Inflammatory macrophage treated with lipopolysaccharide for 4 hours (primary cell): ENCODE measurements at regions not wholly inside any gene's neighbourhood (a gene's known extent, or its start where the extent isn't known, plus 50 kb on each side); places are given as distances from the start of the nearest gene placed in this dataset.

ENCODE experiments used
- DNase-seq: peaks from one replicate; pipeline ENCODE4 v3.0.0-alpha.2; 2020

GRCh38 chr1:55589671-55590297, 374.6 kb upstream of the USP24 start:
- DNase-seq = no peak

DNA sequence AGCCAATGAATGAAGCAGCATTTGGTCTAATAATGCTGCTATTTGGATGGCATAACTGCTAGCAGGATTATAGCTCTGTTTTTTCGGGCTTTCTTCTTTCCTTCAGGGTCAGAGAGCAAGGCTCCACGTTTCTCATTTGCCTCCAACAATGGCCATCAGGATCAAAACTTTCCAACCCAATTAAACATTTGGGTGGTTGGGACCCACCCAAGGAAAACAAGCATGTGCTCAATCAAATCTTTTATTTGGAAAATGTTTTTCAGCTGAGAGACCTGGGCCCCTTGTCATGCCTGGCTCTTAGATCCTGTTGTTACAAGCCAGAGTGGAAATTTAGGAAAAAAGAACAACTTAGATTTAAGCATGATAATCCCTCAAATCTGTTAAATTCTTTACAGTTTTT, 373.1 kb upstream of the USP24 start:
- no peak for DNase-seq

- DNase-seq = no peak
Observed at GRCh38 chr1:55586771-55587170, 371.6 kb upstream of the USP24 start.

- DNase-seq = no peak
Observed at GRCh38 chr1:55585402-55585792, 370.2 kb upstream of the USP24 start.

DNA sequence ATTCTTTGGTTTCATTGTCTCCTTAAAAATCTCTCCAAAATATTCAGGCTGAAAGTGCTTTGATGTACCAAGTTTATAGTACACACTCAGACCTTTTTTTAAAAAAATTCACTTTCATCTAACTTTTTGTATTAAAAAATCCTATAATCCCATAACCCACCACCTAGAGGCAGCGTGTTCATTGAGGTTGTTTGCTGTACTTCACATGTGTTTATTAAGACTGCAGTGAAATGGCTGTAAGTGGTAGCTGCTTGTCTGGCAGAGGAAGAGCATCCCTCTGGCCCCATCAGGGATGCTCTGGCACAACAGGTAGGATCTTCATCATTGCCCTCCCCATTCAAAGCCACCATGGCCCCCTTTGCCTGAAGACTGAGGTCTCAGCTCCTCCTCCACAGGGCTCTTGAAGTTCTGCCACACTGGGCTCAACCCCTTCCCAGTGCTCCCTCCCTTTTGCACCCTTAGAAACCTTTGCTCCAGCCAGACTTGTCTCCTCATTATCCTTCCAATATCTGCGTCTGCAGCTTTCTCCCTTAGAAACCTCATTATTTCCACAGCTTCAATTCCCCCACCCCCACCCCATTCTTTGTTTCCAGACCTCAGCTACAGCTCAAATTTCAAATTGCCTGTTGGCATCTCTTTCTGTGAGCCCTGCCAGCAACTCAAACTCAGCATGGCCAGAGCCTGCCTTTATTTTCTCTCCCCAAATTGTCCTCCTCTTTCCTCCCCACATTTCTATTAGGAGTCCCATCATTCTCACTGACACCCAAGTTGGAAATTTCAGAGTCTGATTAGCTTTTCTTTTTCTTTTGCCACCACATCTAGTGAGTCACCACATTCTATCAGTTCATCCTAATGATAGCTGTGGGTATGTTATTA, 369.6 kb upstream of the USP24 start:
- no peak for DNase-seq

- no peak for DNase-seq
Observed at GRCh38 chr1:55582084-55582483, 366.9 kb upstream of the USP24 start.

- DNase-seq = no peak
Observed at GRCh38 chr1:55580845-55581332, 365.7 kb upstream of the USP24 start.

GRCh38 chr1:55579332-55580001, 364.3 kb upstream of the USP24 start:
- no peak for DNase-seq

DNA sequence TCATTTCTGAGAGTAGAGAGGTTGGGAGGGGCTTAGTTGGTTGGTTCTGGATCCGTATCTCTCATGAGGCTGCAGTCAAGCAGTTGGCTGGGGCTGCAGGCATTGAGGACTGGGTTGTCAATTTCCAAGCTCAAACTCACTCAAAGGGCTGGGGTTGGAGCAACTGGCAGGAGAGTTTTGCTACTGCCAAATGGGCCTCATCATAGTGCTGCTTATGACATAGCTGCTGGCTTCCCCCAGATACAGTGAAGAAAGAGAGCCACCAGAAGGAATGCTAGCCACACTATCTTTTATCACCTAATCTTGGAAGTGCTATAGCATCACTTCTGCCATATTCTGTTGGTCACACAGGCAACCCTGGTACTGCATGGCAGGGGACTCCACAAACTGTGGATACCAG, 363.5 kb upstream of the USP24 start:
- no peak for DNase-seq

DNA sequence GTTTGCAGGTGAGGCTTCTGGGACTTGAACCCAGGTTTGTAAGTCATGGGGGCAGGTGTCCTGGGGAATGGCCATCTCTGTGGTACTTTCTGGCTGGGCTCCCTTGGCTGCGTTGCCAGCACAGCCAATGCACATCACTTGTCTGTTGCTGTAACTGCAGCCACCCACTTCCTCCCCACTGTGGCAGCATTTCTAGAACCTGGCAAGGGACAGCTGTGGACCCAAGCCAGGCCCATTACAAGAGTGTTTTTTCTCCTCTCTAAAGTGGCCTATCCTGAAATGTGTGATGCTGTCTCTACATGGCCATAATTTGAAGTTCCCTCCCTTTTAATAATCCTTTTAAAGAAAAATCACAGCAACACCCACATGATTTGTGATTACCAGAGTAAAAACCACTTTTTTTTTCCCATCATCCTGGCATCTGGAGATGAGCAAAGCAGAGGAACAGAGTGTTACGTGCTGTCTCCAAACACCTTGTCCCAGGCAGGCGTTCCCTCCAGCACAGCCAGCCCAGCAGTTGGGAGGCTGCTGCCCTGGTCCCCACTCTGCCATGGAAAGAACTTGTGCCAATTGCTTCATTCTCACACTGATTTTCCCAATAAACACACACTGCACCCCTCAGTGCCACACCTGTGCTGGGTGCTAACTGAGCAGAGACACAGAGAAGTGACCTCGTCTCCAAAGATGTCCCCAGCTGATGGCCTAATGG, 360.6 kb upstream of the USP24 start:
- no peak for DNase-seq

- DNase-seq = no peak
Observed at GRCh38 chr1:55574691-55575225, 359.6 kb upstream of the USP24 start.

DNA sequence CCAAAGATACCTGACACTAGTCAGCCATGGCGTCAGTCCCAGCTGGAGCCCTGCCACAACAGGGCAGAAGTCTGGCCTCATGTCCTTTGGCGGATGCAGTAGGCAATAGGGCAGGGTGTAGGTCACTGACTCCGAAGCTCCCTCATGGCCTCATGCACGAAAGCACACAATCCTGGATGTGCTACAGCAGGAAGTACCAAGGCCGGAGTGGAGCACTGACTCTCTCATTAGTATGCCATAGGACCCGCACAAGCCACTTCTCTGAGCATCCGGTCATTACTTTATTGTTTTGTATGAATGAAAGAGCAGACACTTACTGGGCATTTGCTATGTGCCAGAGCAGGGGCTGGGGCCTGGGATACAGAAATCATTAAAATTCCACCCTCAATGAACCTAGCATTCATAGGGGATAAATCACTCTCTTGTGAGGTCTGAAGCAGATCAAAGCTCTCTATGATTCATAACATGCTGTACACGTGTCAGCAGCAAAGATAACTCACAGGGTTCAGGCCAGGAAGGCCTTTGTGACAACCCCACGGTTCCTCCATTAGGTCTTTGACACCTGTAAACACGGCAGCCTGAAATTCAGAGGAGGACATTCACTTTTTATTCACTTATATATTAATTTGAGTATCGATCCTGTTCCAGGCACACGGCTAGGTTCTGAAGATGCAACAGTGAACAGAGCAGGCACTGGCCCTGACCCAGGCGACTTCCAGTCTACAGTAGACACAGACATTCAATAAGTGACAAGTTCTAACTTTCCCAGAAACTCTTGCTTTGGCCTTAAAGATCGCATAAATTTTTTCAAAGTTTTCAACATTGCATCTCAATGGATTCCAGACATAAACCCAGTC, 357.9 kb upstream of the USP24 start:
- DNase-seq = no peak

- DNase-seq = no peak
Observed at GRCh38 chr1:55571767-55572166, 356.6 kb upstream of the USP24 start.

- DNase-seq = no peak
Observed at GRCh38 chr1:55569417-55569816, 354.3 kb upstream of the USP24 start.

- no peak for DNase-seq
Observed at GRCh38 chr1:55568732-55569131, 353.6 kb upstream of the USP24 start.

DNA sequence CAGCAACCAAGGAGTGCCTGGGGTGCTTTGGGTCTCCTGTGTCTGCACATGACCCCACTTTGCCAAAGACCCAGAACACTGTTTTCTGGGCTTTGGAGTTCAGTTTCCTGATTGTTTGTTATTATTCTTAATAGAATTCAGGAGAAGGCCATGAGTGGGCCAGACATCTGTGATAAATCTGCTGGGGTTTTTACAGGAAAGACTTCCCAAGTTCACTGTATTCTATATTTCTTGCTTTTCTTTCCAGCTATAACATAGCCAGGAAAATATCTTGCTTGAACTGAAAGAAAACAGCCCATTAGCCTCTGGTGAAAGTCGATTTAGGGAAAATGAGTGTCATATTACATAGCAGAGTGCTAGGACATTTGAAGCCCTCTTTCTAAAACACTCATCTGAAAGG, 345.1 kb upstream of the USP24 start:
- DNase-seq = no peak

DNA sequence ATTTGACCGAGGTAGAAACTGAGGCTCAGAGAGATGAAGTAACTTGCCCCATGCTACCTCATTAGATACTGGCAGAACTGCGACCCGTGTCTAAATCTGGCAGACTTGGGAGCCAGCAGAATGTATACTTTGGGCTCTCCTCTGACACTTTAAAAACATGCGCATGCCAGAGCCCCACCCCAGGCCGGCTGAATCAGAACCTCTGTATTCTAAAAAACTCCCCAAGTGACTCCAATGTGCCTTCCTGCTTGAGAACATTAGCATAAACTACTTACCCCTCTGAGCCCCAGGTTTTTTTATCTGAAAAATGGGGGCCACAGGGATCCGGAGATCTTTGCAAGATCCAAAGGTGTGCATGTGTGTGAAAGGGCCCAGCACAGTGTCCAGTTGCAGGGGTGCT, 344.7 kb upstream of the USP24 start:
- DNase-seq = no peak

GRCh38 chr1:55559161-55559611, 344.0 kb upstream of the USP24 start:
- no peak for DNase-seq

DNA sequence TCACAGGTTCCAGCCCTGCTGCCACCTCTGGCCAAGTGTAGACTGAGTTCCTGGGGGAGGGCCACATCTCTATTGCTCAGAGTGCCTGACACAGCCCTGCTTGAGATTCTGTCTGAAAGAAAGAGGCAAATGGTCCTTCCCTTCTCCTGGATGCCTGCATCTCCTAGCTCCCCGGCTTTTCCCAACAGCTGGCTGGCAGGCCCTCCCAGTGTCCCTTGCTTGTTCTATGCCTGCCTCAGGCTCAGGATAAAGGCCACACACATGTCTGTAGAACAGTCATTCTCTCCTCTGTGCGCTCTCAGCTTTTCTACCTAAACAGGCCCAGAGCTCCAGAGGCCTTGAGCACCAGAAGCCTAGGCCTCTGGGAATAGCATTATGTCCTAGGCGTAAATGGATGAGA, 343.4 kb upstream of the USP24 start:
- DNase-seq = no peak

DNA sequence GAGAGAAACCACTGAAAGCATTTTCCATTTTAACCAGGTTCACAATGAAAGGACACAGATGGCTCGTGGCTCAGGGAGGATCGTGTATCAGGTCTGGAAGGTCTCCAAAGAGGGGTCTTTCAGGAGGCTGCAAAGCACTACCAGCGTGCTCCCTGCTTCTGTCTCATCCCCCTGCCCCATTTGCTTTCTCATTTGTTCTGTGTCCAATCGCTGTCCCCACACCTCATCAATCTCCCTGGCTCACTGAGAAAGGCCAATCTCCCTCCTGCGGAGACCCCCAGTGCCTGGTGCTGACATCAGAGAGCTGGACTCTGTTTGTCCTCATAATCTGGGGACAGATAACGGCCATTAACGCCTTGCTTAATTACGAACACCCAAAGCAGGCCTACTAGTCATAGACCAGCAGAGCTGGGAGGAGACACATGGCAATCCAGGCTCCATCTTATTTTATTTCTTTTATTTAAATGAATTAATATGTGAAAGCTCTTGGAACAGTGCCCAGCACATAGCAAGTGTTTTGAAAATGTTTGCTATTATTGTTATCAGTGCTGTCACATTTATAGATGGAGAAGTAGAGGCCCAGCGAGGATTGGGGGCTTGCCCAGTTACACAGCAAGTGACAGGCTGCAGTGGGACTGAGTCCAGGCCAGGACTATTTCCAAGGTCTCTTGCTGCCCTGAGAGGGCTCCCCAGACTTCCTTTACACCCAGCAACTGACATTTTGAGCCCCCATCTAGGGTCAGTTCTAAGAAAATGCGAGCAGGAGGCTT, 341.0 kb upstream of the USP24 start:
- no peak for DNase-seq

- DNase-seq = no peak
Observed at GRCh38 chr1:55554611-55555010, 339.4 kb upstream of the USP24 start.
